Fibroblast of lung (primary cell): ENCODE measurements at regions not wholly inside any gene's neighbourhood (a gene's known extent, or its start where the extent isn't known, plus 50 kb on each side); places are given as distances from the start of the nearest gene placed in this dataset.

Experiments
- DNase-seq, 2 donors: peaks; one replicate each; pipeline versions ENCODE4 v3.0.0 to v3.0.0-alpha.2; 2010; ENCODE audit warnings: low read depth in 2 of 2
- H2AFZ ChIP-seq: 2 replicates; pipeline ENCODE4 v1.5.1; 2012; ENCODE audit warnings: low read length, control low read depth, inconsistent platforms
- H3K27ac ChIP-seq: 2 replicates; pipeline ENCODE4 v1.5.1; 2011; ENCODE audit warnings: low read length, control low read depth; ENCODE audit not compliant: insufficient read depth
- H3K27me3 ChIP-seq: 2 replicates; pipeline ENCODE4 v1.5.1; 2011; ENCODE audit warnings: mild to moderate bottlenecking, low read length; ENCODE audit not compliant: control insufficient read depth, insufficient read depth
- H3K36me3 ChIP-seq: 2 replicates; pipeline ENCODE4 v1.5.1; 2011; ENCODE audit warnings: low read length; ENCODE audit not compliant: control insufficient read depth, insufficient read depth
- H3K4me1 ChIP-seq: 2 replicates; pipeline ENCODE4 v1.5.1; 2011; ENCODE audit warnings: low read length; ENCODE audit not compliant: control insufficient read depth, insufficient read depth; ENCODE audit errors: extremely low read depth
- H3K4me2 ChIP-seq: 2 replicates; pipeline ENCODE4 v1.5.1; 2011; ENCODE audit warnings: low read length, control low read depth; ENCODE audit not compliant: insufficient read depth; ENCODE audit errors: extremely low read depth
- H3K4me3 ChIP-seq, 4 experiments: fragments of 200-600 bp in 1 of 4; sonication (generic) in 1 of 4; replicated peaks in 1 of 4; 2 replicates each; pipeline ENCODE4 v1.5.1; 2011 to 2016; ENCODE audit warnings: low read length in 4 of 4, low read depth in 3 of 4, mild to moderate bottlenecking in 3 of 4, control low read depth in 2 of 4, inconsistent platforms in 1 of 4, mixed read lengths in 1 of 4; ENCODE audit not compliant: insufficient read depth in 1 of 4; ENCODE audit errors: control extremely low read depth in 1 of 4
- H3K79me2 ChIP-seq: 2 replicates; pipeline ENCODE4 v1.5.1; 2012; ENCODE audit warnings: mild to moderate bottlenecking, low read length, inconsistent platforms; ENCODE audit not compliant: control insufficient read depth, insufficient read depth
- H3K9ac ChIP-seq: 2 replicates; pipeline ENCODE4 v1.5.1; 2011; ENCODE audit warnings: mild to moderate bottlenecking, low read length, control low read depth; ENCODE audit not compliant: insufficient read depth
- H3K9me3 ChIP-seq: 2 replicates; pipeline ENCODE4 v1.5.1; 2012; ENCODE audit warnings: low read depth, low read length; ENCODE audit not compliant: control insufficient read depth, insufficient read depth
- H4K20me1 ChIP-seq: 2 replicates; pipeline ENCODE4 v1.5.1; 2011; ENCODE audit warnings: low read length; ENCODE audit not compliant: control insufficient read depth, insufficient read depth; ENCODE audit errors: extremely low read depth
- EZH2 ChIP-seq: IDR thresholded peaks from 2 replicates; pipeline ENCODE4 v1.5.1; 2012; ENCODE audit warnings: low read length, control low read depth, mild to moderate bottlenecking; ENCODE audit errors: missing control alignments
- TF ChIP-seq, protein P1 (sequence below), 2 donors: IDR thresholded peaks in 1 of 2; conservative IDR thresholded peaks in 1 of 2; 1 replicate in 1 of 2; 2 replicates in 1 of 2; pipeline ENCODE4 v1.5.1; 2011 to 2012; ENCODE audit warnings: low read length in 2 of 2, control low read depth in 1 of 2, inconsistent platforms in 1 of 2, low read depth in 1 of 2, mild to moderate bottlenecking in 1 of 2

DNA sequence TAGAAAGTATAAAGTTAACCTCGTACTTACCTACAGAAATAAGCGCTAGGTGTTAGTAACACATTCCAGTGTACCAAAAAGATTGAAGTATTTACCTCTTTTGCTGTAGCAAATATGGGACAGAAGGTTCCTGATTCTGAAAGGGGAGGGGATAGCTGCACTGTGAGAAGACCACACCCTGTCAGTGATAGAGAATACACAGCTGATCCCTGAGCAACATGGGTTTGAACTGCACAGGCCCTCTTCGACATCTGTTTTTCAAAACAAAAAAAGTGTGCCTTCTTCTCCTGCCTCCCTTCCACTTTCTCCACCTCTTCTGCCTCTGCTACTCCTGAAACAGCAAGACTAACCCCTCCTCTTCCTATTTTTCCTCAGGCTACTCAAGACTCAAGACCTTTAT lies 201.8 kb upstream of the SLIT2 start:
- Histone ChIP-seq H3K4me2 (no peak overlapping the region), H3K27me3 (no peaks in the 10 kb centered on the region), H3K9ac (no peak overlapping the region), H2AFZ (no peak overlapping the region), H3K4me1 (no peaks in the 10 kb centered on the region), H3K36me3 (no peaks in the 10 kb centered on the region), H3K27ac (no peak overlapping the region), H3K9me3 (no peaks in the 10 kb centered on the region), H3K4me3 (no peak overlapping the region), H4K20me1 (no peaks in the 10 kb centered on the region), H3K79me2 (no peaks in the 10 kb centered on the region)
- TF ChIP-seq, protein P1, sequence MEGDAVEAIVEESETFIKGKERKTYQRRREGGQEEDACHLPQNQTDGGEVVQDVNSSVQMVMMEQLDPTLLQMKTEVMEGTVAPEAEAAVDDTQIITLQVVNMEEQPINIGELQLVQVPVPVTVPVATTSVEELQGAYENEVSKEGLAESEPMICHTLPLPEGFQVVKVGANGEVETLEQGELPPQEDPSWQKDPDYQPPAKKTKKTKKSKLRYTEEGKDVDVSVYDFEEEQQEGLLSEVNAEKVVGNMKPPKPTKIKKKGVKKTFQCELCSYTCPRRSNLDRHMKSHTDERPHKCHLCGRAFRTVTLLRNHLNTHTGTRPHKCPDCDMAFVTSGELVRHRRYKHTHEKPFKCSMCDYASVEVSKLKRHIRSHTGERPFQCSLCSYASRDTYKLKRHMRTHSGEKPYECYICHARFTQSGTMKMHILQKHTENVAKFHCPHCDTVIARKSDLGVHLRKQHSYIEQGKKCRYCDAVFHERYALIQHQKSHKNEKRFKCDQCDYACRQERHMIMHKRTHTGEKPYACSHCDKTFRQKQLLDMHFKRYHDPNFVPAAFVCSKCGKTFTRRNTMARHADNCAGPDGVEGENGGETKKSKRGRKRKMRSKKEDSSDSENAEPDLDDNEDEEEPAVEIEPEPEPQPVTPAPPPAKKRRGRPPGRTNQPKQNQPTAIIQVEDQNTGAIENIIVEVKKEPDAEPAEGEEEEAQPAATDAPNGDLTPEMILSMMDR (conservative IDR thresholded peaks at IDR 0.05 in 1 of 2, IDR thresholded peaks at IDR 0.05 in 1 of 2; ENCODE audit: low read depth in 1 of 2, low read length in 2 of 2): no peak
- TF ChIP-seq EZH2: no peak
- DNase-seq: no peak

DNA sequence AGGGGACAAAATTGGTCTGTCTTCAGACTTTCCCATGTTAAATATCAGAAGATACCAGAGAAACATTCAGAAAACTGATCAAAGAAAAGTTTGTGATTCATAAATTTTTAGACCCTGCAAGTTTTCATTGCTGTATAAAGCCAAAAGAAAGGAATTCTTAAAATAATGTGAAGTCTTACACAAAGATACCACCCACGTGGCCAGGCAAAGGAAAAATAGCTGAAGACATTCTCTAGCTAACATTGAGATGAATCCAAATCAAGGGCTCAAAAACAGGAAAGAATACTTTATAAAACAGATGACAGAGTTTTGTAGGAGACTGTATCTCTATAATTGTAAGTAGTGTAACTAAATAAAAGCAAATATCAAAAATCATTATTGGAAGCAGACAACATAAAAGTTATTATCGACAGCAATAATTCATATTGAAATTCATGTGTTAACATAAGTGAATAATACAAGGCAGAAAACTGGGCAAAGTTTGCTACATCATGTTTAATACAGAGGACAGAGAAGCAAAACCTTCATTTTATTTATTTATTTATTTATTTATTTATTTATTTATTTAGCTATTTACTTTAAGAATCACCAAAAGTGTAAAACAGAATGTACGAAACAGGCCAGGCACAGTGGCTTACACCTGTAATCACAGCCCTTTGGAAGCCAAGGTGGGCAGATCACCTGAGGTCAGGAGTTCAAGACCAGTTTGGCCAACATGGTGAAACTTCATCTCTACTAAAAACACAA lies 204.6 kb upstream of the SLIT2 start:
- no peak overlapping the region for H3K9ac ChIP-seq
- no peak for TF ChIP-seq EZH2
- TF ChIP-seq, protein P1 (conservative IDR thresholded peaks at IDR 0.05 in 1 of 2, IDR thresholded peaks at IDR 0.05 in 1 of 2; ENCODE audit: low read depth in 1 of 2, low read length in 2 of 2): no peak
- H3K27me3 ChIP-seq: no peaks in the 10 kb centered on the region
- H3K36me3 ChIP-seq: no peaks in the 10 kb centered on the region
- no peak overlapping the region for H3K4me3 ChIP-seq
- H3K9me3 ChIP-seq: no peaks in the 10 kb centered on the region
- H3K27ac ChIP-seq: no peak overlapping the region
- H3K79me2 ChIP-seq: no peaks in the 10 kb centered on the region
- no peaks in the 10 kb centered on the region for H4K20me1 ChIP-seq
- peak in 1 of 2 donors; percentile 50 for DNase-seq
- no peak overlapping the region for H3K4me2 ChIP-seq
- H2AFZ ChIP-seq: no peak overlapping the region
- H3K4me1 ChIP-seq: no peaks in the 10 kb centered on the region

DNA sequence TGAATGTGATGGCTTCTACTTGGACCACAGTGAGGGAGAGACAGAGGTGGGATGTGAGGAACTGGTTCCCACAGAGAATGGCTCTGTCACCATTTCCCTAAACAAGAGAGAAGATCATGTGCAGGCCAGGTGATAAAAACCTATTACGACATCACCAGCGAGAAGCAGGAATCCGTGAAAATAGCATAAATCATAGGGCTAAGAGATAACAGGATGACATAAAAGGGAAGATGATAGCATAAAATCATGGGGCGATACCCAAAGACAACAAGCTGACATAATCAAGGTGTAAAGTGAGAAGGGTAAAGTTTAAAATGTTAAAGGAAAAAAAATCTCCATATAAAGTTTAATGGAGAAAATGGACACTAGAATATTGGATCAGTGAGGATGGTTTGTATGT lies 205.5 kb upstream of the SLIT2 start:
- Histone ChIP-seq H3K4me3 (no peak overlapping the region), H3K4me1 (no peaks in the 10 kb centered on the region), H3K79me2 (no peaks in the 10 kb centered on the region), H2AFZ (no peak overlapping the region), H3K9me3 (no peaks in the 10 kb centered on the region), H3K27ac (no peak overlapping the region), H3K4me2 (no peak overlapping the region), H3K36me3 (no peaks in the 10 kb centered on the region), H4K20me1 (no peaks in the 10 kb centered on the region), H3K9ac (no peak overlapping the region), H3K27me3 (no peaks in the 10 kb centered on the region)
- no peak for DNase-seq
- TF ChIP-seq, protein P1 (conservative IDR thresholded peaks at IDR 0.05 in 1 of 2, IDR thresholded peaks at IDR 0.05 in 1 of 2; ENCODE audit: low read depth in 1 of 2, low read length in 2 of 2): no peak
- no peak for TF ChIP-seq EZH2
